ENCODE measurements at regions not wholly inside any gene's neighbourhood (a gene's known extent, or its start where the extent isn't known, plus 50 kb on each side); places are given as distances from the start of the nearest gene placed in this dataset.

DNA sequence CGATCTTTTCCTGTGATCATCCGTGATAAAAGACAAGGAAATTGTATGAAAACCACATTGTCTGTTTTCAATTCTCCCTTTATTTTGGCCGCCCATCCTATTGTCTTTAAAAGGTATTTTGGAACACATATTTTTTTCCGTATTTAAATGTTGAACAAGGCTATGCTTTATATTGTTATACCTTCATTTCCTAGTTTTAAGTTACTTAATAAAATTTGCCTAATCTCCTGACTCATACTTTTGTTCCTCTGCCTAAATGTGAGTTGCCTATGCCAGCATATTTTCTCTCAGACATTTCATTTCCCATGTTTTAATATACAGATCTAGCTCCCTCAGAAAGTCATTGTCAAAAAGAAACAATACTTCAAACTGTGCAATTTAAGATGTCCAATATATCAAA is 104.2 kb downstream of the SLITRK6 start:
- no peak for TF ChIP-seq POLR2A (IDR thresholded peaks at IDR 0.05; ENCODE audit: low read depth, low read length)
- FAIRE-seq (no peak), DNase-seq (ENCODE audit: insufficient read length, low spot score) (no peak)

DNA sequence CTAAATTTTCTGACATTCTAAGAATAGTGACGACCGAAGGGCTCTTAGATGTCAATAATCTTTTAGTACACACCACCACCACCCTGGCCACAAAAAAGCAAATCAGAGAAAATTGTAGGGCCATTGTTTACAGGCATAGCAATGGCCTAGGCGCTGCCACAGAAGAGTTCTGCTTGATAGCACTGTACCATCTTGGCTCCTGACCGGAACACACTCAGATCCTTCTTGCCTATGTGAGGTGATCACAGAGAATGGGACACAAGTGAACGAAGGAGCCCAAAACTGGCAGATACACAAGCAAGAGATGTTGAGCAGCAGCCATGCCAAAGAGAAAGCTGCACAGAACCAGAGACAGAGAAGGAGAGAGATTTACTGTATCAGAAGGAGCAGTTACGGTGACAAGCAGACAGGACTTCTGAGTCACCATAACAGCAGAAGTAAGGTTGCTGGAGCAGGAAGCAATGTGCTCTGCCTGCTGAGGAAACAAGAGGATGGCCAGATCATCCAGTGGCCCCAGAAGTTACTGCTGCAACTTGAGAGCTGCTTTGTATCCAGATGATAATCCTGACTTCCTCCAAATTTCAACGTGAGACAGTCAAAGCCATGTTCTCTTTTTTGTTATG is 105.2 kb downstream of the SLITRK6 start:
- peak; percentile 3 for DNase-seq (ENCODE audit: insufficient read length, low spot score)
- FAIRE-seq: peak; percentile 97
- TF ChIP-seq POLR2A (IDR thresholded peaks at IDR 0.05; ENCODE audit: low read depth, low read length): no peak

DNA sequence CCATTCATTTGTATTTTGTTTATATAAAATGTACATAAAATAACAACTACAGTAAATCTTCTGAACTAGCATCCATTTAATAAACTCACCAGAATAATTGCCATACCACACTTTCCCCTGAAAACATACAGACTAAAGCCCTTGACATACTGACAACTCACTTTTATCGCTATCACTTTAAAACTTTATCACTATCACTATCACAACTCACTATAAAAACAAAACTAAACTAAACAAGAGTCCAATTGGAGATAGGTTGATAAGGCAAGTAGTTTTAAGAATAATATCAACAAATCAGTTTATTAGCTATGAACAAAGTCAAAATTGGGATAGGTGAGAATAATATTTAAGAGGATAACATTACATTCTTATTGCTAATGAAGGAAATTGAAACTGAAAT is 108.9 kb downstream of the SLITRK6 start:
- TF ChIP-seq POLR2A (IDR thresholded peaks at IDR 0.05; ENCODE audit: low read depth, low read length): no peak
- FAIRE-seq (no peak), DNase-seq (ENCODE audit: insufficient read length, low spot score) (no peak)

- DNase-seq (ENCODE audit: insufficient read length, low spot score) (no peak), FAIRE-seq (peak; percentile 70)
- TF ChIP-seq POLR2A (IDR thresholded peaks at IDR 0.05; ENCODE audit: low read depth, low read length): no peak
Measured at GRCh38 chr13:85685436-85685835, 113.8 kb downstream of the SLITRK6 start.

GRCh38 chr13:85675151-85675907 is 123.9 kb downstream of the SLITRK6 start:
- FAIRE-seq (no peak), DNase-seq (ENCODE audit: insufficient read length, low spot score) (no peak)
- TF ChIP-seq POLR2A (IDR thresholded peaks at IDR 0.05; ENCODE audit: low read depth, low read length): no peak

- TF ChIP-seq POLR2A (IDR thresholded peaks at IDR 0.05; ENCODE audit: low read depth, low read length): no peak
- no peak for DNase-seq (ENCODE audit: insufficient read length, low spot score)
- peak; percentile 41 for FAIRE-seq
Measured at GRCh38 chr13:85671336-85671735, 127.9 kb downstream of the SLITRK6 start.

GRCh38 chr13:85666356-85666755 is 132.9 kb downstream of the SLITRK6 start:
- TF ChIP-seq POLR2A (IDR thresholded peaks at IDR 0.05; ENCODE audit: low read depth, low read length): no peak
- DNase-seq (ENCODE audit: insufficient read length, low spot score) (no peak), FAIRE-seq (peak; percentile 48)

DNA sequence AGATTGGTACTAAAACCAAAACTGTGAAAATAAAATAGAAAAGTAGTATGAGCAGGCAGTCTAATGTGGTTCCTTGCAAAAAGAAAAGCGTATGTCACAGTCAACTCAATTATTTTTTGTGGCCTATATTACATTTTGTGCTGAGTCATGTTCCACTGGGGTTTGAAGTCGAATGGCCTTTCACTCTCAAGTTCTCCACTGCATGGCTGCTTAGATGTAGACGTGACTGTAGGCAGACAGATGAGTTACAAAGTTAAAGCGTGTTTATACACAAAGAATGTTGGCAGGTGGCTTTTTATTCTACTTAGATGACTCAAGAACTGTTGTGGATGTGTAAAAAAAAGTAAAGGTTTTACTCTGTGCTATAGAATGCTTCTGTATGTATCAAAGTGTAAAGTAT is 133.9 kb downstream of the SLITRK6 start:
- TF ChIP-seq POLR2A (IDR thresholded peaks at IDR 0.05; ENCODE audit: low read depth, low read length): no peak
- DNase-seq (ENCODE audit: insufficient read length, low spot score) (no peak), FAIRE-seq (peak; percentile 96)

- no peak for TF ChIP-seq POLR2A (IDR thresholded peaks at IDR 0.05; ENCODE audit: low read depth, low read length)
- FAIRE-seq (no peak), DNase-seq (ENCODE audit: insufficient read length, low spot score) (no peak)
Measured at GRCh38 chr13:85663856-85664255, 135.4 kb downstream of the SLITRK6 start.

DNA sequence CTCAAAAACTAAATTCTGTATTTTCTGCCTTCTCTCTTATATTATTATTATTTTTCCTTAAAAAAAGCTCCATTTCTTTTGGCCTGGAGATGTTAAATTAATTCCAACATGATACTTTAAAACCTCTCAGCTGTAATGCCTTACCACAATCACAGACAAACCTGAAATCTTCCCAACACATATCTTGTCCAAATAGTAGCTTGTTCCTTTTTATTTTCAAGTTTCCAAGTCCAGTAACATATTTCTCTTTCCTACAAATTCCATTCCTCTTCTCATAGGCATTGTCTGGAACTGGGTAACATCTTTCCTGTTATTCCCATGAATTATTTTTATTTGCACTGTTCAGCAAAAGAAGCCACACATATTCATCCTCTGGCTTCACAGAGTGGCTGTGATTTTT is 137.0 kb downstream of the SLITRK6 start:
- FAIRE-seq (peak; percentile 36), DNase-seq (ENCODE audit: insufficient read length, low spot score) (no peak)
- TF ChIP-seq POLR2A (IDR thresholded peaks at IDR 0.05; ENCODE audit: low read depth, low read length): no peak

DNA sequence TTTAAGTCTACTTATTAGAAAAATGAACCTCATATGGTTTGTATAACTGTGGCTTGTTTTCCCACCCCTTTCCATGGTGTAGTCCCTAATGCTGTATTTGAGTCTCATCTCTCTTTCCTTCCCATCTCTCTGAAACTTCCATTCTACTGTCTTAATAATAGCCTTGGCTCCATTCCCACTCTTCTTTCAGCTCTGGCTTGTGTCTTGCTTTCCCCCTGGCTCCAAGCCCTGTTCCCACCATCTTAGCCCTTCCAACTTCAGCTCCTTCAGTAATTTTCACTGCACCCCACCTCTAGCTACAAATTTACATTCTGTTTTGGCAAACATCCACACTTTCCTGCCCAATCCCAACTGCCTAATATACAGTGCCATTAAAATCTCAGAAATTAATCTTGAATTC is 137.5 kb downstream of the SLITRK6 start:
- no peak for FAIRE-seq
- no peak for TF ChIP-seq POLR2A (IDR thresholded peaks at IDR 0.05; ENCODE audit: low read depth, low read length)
- no peak for DNase-seq (ENCODE audit: insufficient read length, low spot score)

GRCh38 chr13:85659493-85659892 is 139.7 kb downstream of the SLITRK6 start:
- DNase-seq (ENCODE audit: insufficient read length, low spot score) (no peak), FAIRE-seq (no peak)
- TF ChIP-seq POLR2A (IDR thresholded peaks at IDR 0.05; ENCODE audit: low read depth, low read length): no peak

DNA sequence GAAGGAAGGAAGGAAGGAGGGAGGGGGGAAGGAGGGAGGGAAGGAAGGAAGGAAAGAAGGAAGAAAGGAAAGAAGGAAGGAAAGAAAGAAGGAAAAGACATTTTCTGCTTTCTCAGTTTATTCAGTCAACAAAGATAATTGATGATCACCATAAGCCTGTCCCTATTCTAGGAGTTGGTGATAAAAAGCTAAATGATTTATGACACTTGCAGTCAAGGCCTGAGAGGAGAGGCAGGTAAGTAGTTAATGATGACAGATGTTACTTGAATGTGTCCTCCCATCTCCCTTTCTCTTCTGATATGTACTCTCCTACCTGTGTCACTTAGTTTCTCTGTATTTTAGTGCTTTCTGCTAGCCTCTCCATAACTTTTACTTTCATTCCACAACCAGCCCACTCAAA is 141.3 kb downstream of the SLITRK6 start:
- FAIRE-seq (no peak), DNase-seq (ENCODE audit: insufficient read length, low spot score) (no peak)

DNA sequence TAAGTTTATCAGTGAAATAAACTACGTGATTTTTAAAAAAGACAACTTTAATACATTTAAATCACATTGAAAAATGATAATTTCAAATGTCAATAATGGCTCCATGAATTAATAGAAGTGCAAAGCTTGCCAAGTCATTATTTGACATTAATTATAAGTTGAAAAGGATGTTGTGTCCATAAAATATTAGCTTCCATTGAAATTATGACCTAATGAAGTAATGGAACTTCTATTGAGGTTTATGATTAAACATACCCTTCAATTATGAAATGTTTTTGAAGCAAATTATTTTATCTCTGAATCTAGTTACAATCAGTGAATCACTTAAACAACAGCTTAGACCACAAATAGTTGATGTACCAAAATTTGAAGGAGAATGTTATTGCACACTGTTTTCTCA is 144.2 kb downstream of the SLITRK6 start:
- DNase-seq (ENCODE audit: insufficient read length, low spot score): no peak
- TF ChIP-seq POLR2A (IDR thresholded peaks at IDR 0.05; ENCODE audit: low read depth, low read length): no peak
- no peak for FAIRE-seq

More for the DNA sequence above, 141.3 kb downstream of the SLITRK6 start:
- TF ChIP-seq POLR2A (IDR thresholded peaks at IDR 0.05; ENCODE audit: low read depth, low read length): no peak

DNA sequence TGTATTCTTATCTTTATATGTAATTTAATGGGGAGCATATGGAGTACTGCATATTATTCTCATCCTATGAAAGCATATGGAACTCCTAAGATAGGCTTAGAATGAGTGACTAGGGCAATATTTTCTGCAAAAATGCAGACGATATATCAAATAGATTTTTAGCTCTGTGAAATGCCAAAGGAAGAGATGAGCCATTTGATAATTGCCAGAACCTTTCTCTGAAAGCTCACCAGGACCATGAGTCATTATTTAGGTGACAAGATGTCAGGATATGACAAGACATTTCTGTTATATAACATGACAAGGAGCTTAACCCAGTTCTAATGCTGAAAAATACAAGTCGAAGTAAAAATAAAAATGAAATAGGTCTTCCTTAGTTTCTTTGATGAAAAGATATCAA is 145.0 kb downstream of the SLITRK6 start:
- FAIRE-seq: peak; percentile 43
- TF ChIP-seq POLR2A (IDR thresholded peaks at IDR 0.05; ENCODE audit: low read depth, low read length): no peak

More for the DNA sequence above, 145.0 kb downstream of the SLITRK6 start:
- DNase-seq (ENCODE audit: insufficient read length, low spot score): no peak
